ENCODE measurements at regions not wholly inside any gene's neighbourhood (a gene's known extent, or its start where the extent isn't known, plus 50 kb on each side); places are given as distances from the start of the nearest gene placed in this dataset.

- peak; percentile 73 for DNase-seq (ENCODE audit: low spot score)
These were observed 77.7 kb upstream of the LRRC55 start for GRCh38 chr11:57103899-57104605.

- DNase-seq (ENCODE audit: low spot score), result no peak
These were observed 72.4 kb upstream of the LRRC55 start for GRCh38 chr11:57109331-57109730.

DNA sequence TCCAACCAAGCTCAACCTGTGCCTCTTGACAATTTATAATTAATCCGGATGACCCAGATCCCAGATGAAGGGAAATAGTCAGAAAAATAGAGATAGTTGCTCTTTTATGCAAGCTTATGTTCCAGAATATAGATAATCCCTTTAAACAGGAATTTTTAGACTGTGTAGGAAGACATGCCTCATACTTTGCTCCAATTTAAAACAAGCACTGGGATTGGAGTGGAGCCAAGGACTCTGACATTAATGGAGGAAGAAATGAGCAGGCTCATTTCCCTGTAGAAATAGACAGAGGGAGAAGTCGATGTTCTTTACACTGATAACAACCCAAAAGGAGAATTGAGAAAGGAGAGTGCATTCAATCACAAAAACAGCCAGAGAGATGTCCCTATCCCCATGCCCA, 70.1 kb upstream of the LRRC55 start:
- peak; percentile 74 for DNase-seq (ENCODE audit: low spot score)

- DNase-seq (ENCODE audit: low spot score), result peak; percentile 12
These were observed 65.1 kb upstream of the LRRC55 start for GRCh38 chr11:57116654-57117053.

- DNase-seq (ENCODE audit: low spot score), result no peak
These were observed 61.4 kb upstream of the LRRC55 start for GRCh38 chr11:57120192-57120965.

GRCh38 chr11:57121996-57122395, 59.8 kb upstream of the LRRC55 start:
- DNase-seq (ENCODE audit: low spot score), result no peak

GRCh38 chr11:57123590-57123989, 58.2 kb upstream of the LRRC55 start:
- DNase-seq (ENCODE audit: low spot score), result no peak

- DNase-seq (ENCODE audit: low spot score), result no peak
These were observed 57.2 kb upstream of the LRRC55 start for GRCh38 chr11:57124505-57124904.

DNA sequence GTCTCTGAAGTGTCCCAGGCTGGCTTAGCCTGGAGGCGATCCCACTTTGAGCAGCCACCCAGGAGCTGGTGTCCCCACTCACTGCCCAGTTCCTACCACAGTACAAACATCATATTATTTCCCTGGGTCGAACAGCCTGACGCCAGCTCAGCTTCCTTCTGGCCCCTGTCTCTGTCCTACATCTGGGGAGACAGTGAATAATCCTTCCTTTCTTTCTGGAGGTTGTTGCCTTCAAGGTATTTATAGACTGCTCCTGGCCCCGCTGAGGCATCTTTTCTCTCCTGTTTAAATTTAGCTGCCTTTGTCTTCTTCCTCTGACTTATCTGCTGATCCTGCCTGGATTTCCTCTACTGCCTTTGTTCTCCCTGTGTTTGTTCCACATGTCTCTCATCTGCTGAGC, 56.8 kb upstream of the LRRC55 start:
- no peak for DNase-seq (ENCODE audit: low spot score)

- no peak for DNase-seq (ENCODE audit: low spot score)
These were observed 54.9 kb upstream of the LRRC55 start for GRCh38 chr11:57126766-57127400.

- DNase-seq (ENCODE audit: low spot score), result no peak
These were observed 50.5 kb upstream of the LRRC55 start for GRCh38 chr11:57131080-57131790.
